SK-N-SH treated with all-trans-retinoic acid at 6 μM for 48 hours (cell line): ENCODE measurements at regions not wholly inside any gene's neighbourhood (a gene's known extent, or its start where the extent isn't known, plus 50 kb on each side); places are given as distances from the start of the nearest gene placed in this dataset.
"Not testable (repeated sequence)": the region's sequence is repeated elsewhere in the genome, so short reads cannot be mapped to it uniquely, and the experiment has no call there.

Source experiments
- BACH2 ChIP-seq: fragments of 250-450 bp; sonication (Bioruptor Pico); IDR thresholded peaks from 2 replicates; pipeline ENCODE4 v1.9.0; 2021; ENCODE audit warnings: mild to moderate bottlenecking, borderline replicate concordance
- CSDC2 ChIP-seq: fragments of 250-450 bp; sonication (Bioruptor Pico); IDR thresholded peaks from 2 replicates; pipeline ENCODE4 v1.5.0; 2020; ENCODE audit warnings: mild to moderate bottlenecking, moderate library complexity
- OSR1 ChIP-seq: fragments of 250-450 bp; sonication (Bioruptor Pico); IDR thresholded peaks from 2 replicates; pipeline ENCODE4 v1.8.0; 2022; ENCODE audit warnings: moderate library complexity, mild to moderate bottlenecking, inconsistent platforms
- PATZ1 ChIP-seq: fragments of 250-450 bp; sonication (Bioruptor Pico); IDR thresholded peaks from 2 replicates; pipeline ENCODE4 v1.8.0; 2020; ENCODE audit warnings: mild to moderate bottlenecking, moderate library complexity, borderline replicate concordance
- PPARA ChIP-seq: fragments of 250-450 bp; sonication (Bioruptor Pico); IDR thresholded peaks from 2 replicates; pipeline ENCODE4 v1.5.0; 2020; ENCODE audit warnings: mild to moderate bottlenecking, borderline replicate concordance
- RARB ChIP-seq: fragments of 250-450 bp; sonication (Bioruptor Pico); IDR thresholded peaks from 2 replicates; pipeline ENCODE4 v1.8.0; 2021; ENCODE audit warnings: mild to moderate bottlenecking, moderate library complexity
- SNAI2 ChIP-seq: fragments of 250-450 bp; sonication (Bioruptor Pico); IDR thresholded peaks from 2 replicates; pipeline ENCODE4 v1.5.0; 2020; ENCODE audit warnings: mild to moderate bottlenecking, moderate library complexity
- TCF4 ChIP-seq: fragments of 250-450 bp; sonication (Bioruptor Pico); IDR thresholded peaks from 2 replicates; pipeline ENCODE4 v1.8.0; 2021; ENCODE audit warnings: mild to moderate bottlenecking, moderate library complexity, borderline replicate concordance
- TOX ChIP-seq: fragments of 250-450 bp; sonication (Bioruptor Pico); IDR thresholded peaks from 2 replicates; pipeline ENCODE4 v1.8.0; 2021; ENCODE audit warnings: mild to moderate bottlenecking, moderate library complexity, borderline replicate concordance
- TSHZ2 ChIP-seq: fragments of 250-450 bp; sonication (Bioruptor Pico); IDR thresholded peaks from 2 replicates; pipeline ENCODE4 v1.5.0; 2020; ENCODE audit warnings: mild to moderate bottlenecking, moderate library complexity
- ZFP3 ChIP-seq: fragments of 250-450 bp; sonication (Bioruptor Pico); IDR thresholded peaks from 2 replicates; pipeline ENCODE4 v1.5.0; 2020; ENCODE audit warnings: mild to moderate bottlenecking, moderate library complexity
- ZFP30 ChIP-seq: fragments of 450-650 bp; formaldehyde crosslinking; IDR thresholded peaks from 2 replicates; pipeline ENCODE4 v1.5.0; 2022; ENCODE audit warnings: mild to moderate bottlenecking, moderate library complexity
- ZNF70 ChIP-seq: fragments of 450-650 bp; formaldehyde crosslinking; IDR thresholded peaks from 2 replicates; pipeline ENCODE4 v1.5.0; 2020; ENCODE audit warnings: mild to moderate bottlenecking, moderate library complexity

GRCh38 chr7:149556525-149556924 is 58.9 kb upstream of the ZNF746 start:
- TF ChIP-seq CSDC2 (CRISPR knock-in tag); BACH2 (CRISPR knock-in tag); TCF4 (CRISPR knock-in tag); SNAI2 (CRISPR knock-in tag); TSHZ2 (CRISPR knock-in tag); ZNF70 (CRISPR knock-in tag); PPARA (CRISPR knock-in tag); ZFP30 (CRISPR knock-in tag); TOX; OSR1; RARB (CRISPR knock-in tag); PATZ1 (CRISPR knock-in tag); ZFP3 (CRISPR knock-in tag): not testable (repeated sequence)
